HUES48 (cell line): ENCODE measurements at regions not wholly inside any gene's neighbourhood (a gene's known extent, or its start where the extent isn't known, plus 50 kb on each side); places are given as distances from the start of the nearest gene placed in this dataset.

Experiments used
- H3K27ac ChIP-seq: one replicate; pipeline ENCODE4 v1.7.0; 2013; ENCODE audit warnings: low read depth, low read length, inconsistent platforms
- H3K27me3 ChIP-seq: 2 replicates; pipeline ENCODE4 v1.6.1; 2013; ENCODE audit warnings: mild to moderate bottlenecking, low read length; ENCODE audit not compliant: control insufficient read depth, insufficient read depth
- H3K36me3 ChIP-seq: 2 replicates; pipeline ENCODE4 v1.6.1; 2013; ENCODE audit warnings: low read length; ENCODE audit not compliant: control insufficient read depth, insufficient read depth
- H3K4me1 ChIP-seq: 2 replicates; pipeline ENCODE4 v1.6.1; 2013; ENCODE audit warnings: mild to moderate bottlenecking, low read length; ENCODE audit not compliant: control insufficient read depth, insufficient read depth
- H3K4me3 ChIP-seq: 2 replicates; pipeline ENCODE4 v1.5.1; 2013; ENCODE audit warnings: mild to moderate bottlenecking, low read depth, low read length
- H3K9ac ChIP-seq: 2 replicates; pipeline ENCODE4 v1.6.1; 2013; ENCODE audit warnings: mild to moderate bottlenecking, low read depth, low read length, moderate library complexity
- H3K9me3 ChIP-seq: 2 replicates; pipeline ENCODE4 v1.6.1; 2013; ENCODE audit warnings: low read length; ENCODE audit not compliant: control insufficient read depth, insufficient read depth

GRCh38 chr20:52754366-52754765 lies 217.8 kb upstream of the TSHZ2 start:
- Histone ChIP-seq H3K9ac (no peak overlapping the region), H3K4me3 (no peak overlapping the region), H3K27ac (no peak overlapping the region)

GRCh38 chr20:52752023-52752422 lies 220.1 kb upstream of the TSHZ2 start:
- H3K4me3 ChIP-seq = no peak overlapping the region
- no peak overlapping the region for H3K27ac ChIP-seq
- H3K27me3 ChIP-seq = no peaks in the 10 kb centered on the region
- no peaks in the 10 kb centered on the region for H3K36me3 ChIP-seq
- no peaks in the 10 kb centered on the region for H3K4me1 ChIP-seq
- H3K9me3 ChIP-seq = no peaks in the 10 kb centered on the region
- no peak overlapping the region for H3K9ac ChIP-seq

More at GRCh38 chr20:52754366-52754765, 217.8 kb upstream of the TSHZ2 start:
- no peaks in the 10 kb centered on the region for H3K27me3 ChIP-seq
- no peaks in the 10 kb centered on the region for H3K36me3 ChIP-seq
- no peaks in the 10 kb centered on the region for H3K4me1 ChIP-seq
- no peaks in the 10 kb centered on the region for H3K9me3 ChIP-seq

GRCh38 chr20:52751571-52751970 lies 220.6 kb upstream of the TSHZ2 start:
- Histone ChIP-seq H3K9me3 (no peaks in the 10 kb centered on the region), H3K9ac (no peak overlapping the region), H3K4me1 (0 out of 2 replicates have a peak, but pooled peaks cover 2% of the 10 kb centered on the region), H3K27ac (no peak overlapping the region), H3K27me3 (no peaks in the 10 kb centered on the region), H3K4me3 (no peak overlapping the region), H3K36me3 (no peaks in the 10 kb centered on the region)

- no peak overlapping the region for H3K27ac ChIP-seq
- H3K9ac ChIP-seq = no peak overlapping the region
- peaks cover 10% of the 10 kb centered on the region; the same call in 1 of the 2 replicates for H3K4me1 ChIP-seq
- H3K9me3 ChIP-seq = no peaks in the 10 kb centered on the region
- no peaks in the 10 kb centered on the region for H3K36me3 ChIP-seq
- H3K4me3 ChIP-seq = no peak overlapping the region
- no peaks in the 10 kb centered on the region for H3K27me3 ChIP-seq
These were observed 222.2 kb upstream of the TSHZ2 start for GRCh38 chr20:52749938-52750337.

- no peak overlapping the region for H3K27ac ChIP-seq
- H3K27me3 ChIP-seq = no peaks in the 10 kb centered on the region
- no peaks in the 10 kb centered on the region for H3K36me3 ChIP-seq
- H3K4me1 ChIP-seq = peaks cover 10% of the 10 kb centered on the region; the same call in 1 of the 2 replicates
- no peak overlapping the region for H3K4me3 ChIP-seq
- no peaks in the 10 kb centered on the region for H3K9me3 ChIP-seq
- no peak overlapping the region for H3K9ac ChIP-seq
These were observed 223.2 kb upstream of the TSHZ2 start for GRCh38 chr20:52748990-52749389.

GRCh38 chr20:52748285-52748932 lies 223.7 kb upstream of the TSHZ2 start:
- H3K36me3 ChIP-seq = no peaks in the 10 kb centered on the region
- no peak overlapping the region for H3K27ac ChIP-seq
- no peaks in the 10 kb centered on the region for H3K27me3 ChIP-seq
- no peak overlapping the region for H3K9ac ChIP-seq
- no peaks in the 10 kb centered on the region for H3K9me3 ChIP-seq
- peaks cover 13% of the 10 kb centered on the region for H3K4me1 ChIP-seq
- no peak overlapping the region for H3K4me3 ChIP-seq

- Histone ChIP-seq H3K4me3 (no peak overlapping the region), H3K27ac (no peak overlapping the region), H3K27me3 (no peaks in the 10 kb centered on the region), H3K9ac (no peak overlapping the region), H3K36me3 (no peaks in the 10 kb centered on the region), H3K4me1 (peaks cover 15% of the 10 kb centered on the region), H3K9me3 (no peaks in the 10 kb centered on the region)
These were observed 224.3 kb upstream of the TSHZ2 start for GRCh38 chr20:52747845-52748284.

GRCh38 chr20:52746770-52747169 lies 225.4 kb upstream of the TSHZ2 start:
- Histone ChIP-seq H3K9me3 (no peaks in the 10 kb centered on the region), H3K4me1 (peaks cover 15% of the 10 kb centered on the region), H3K4me3 (no peak overlapping the region), H3K27ac (no peak overlapping the region), H3K9ac (no peak overlapping the region), H3K27me3 (no peaks in the 10 kb centered on the region), H3K36me3 (no peaks in the 10 kb centered on the region)

- no peaks in the 10 kb centered on the region for H3K27me3 ChIP-seq
- H3K9ac ChIP-seq = no peak overlapping the region
These were observed 226.0 kb upstream of the TSHZ2 start for GRCh38 chr20:52746190-52746589.

GRCh38 chr20:52744441-52744840 lies 227.7 kb upstream of the TSHZ2 start:
- H3K4me1 ChIP-seq = peaks cover 15% of the 10 kb centered on the region
- no peaks in the 10 kb centered on the region for H3K36me3 ChIP-seq
- no peak overlapping the region for H3K4me3 ChIP-seq
- H3K9ac ChIP-seq = no peak overlapping the region
- no peaks in the 10 kb centered on the region for H3K27me3 ChIP-seq
- H3K27ac ChIP-seq = no peak overlapping the region
- no peaks in the 10 kb centered on the region for H3K9me3 ChIP-seq

More at GRCh38 chr20:52746190-52746589, 226.0 kb upstream of the TSHZ2 start:
- no peak overlapping the region for H3K4me3 ChIP-seq
- H3K9me3 ChIP-seq = no peaks in the 10 kb centered on the region
- peaks cover 15% of the 10 kb centered on the region for H3K4me1 ChIP-seq
- H3K36me3 ChIP-seq = no peaks in the 10 kb centered on the region
- no peak overlapping the region for H3K27ac ChIP-seq

GRCh38 chr20:52738081-52738480 lies 234.1 kb upstream of the TSHZ2 start:
- no peak overlapping the region for H3K27ac ChIP-seq
- H3K9ac ChIP-seq = no peak overlapping the region
- H3K4me3 ChIP-seq = no peak overlapping the region
- H3K27me3 ChIP-seq = no peaks in the 10 kb centered on the region
- no peaks in the 10 kb centered on the region for H3K9me3 ChIP-seq
- H3K36me3 ChIP-seq = no peaks in the 10 kb centered on the region
- no peaks in the 10 kb centered on the region for H3K4me1 ChIP-seq
